DND-41 (cell line): ENCODE measurements at regions not wholly inside any gene's neighbourhood (a gene's known extent, or its start where the extent isn't known, plus 50 kb on each side); places are given as distances from the start of the nearest gene placed in this dataset.

Source experiments
- ATAC-seq: fragments of 200-7000 bp; cut with Tn5 transposase; 3 replicates; pipeline ENCODE4 v1.9.1; 2021; ENCODE audit warnings: low read depth; ENCODE audit not compliant: insufficient read depth
- DNase-seq: peaks from one replicate; pipeline ENCODE4 v3.0.0-alpha.2; 2020
- H2AFZ ChIP-seq: 2 replicates; pipeline ENCODE4 v1.6.0; 2012; ENCODE audit warnings: low read depth, low read length
- H3K27ac ChIP-seq: 2 replicates; pipeline ENCODE4 v1.5.1; 2012; ENCODE audit warnings: low read length, inconsistent platforms
- H3K27me3 ChIP-seq: fragments of 200-600 bp; sonication (generic); 2 replicates; pipeline ENCODE4 v1.6.0; 2012; ENCODE audit warnings: low read length, mild to moderate bottlenecking, inconsistent platforms; ENCODE audit not compliant: insufficient read depth, poor library complexity
- H3K36me3 ChIP-seq: 2 replicates; pipeline ENCODE4 v1.5.1; 2012; ENCODE audit warnings: low read length, inconsistent platforms; ENCODE audit not compliant: insufficient read depth
- H3K4me1 ChIP-seq: 2 replicates; pipeline ENCODE4 v1.5.1; 2012; ENCODE audit warnings: mild to moderate bottlenecking, low read length; ENCODE audit not compliant: insufficient read depth
- H3K4me2 ChIP-seq: 2 replicates; pipeline ENCODE4 v1.6.0; 2012; ENCODE audit warnings: mild to moderate bottlenecking, moderate library complexity, low read length, inconsistent platforms; ENCODE audit not compliant: insufficient read depth
- H3K4me3 ChIP-seq, 2 experiments: fragments of 200-600 bp in 1 of 2; shearing (Covaris generic) in 1 of 2; 2 replicates each; pipeline ENCODE4 v1.5.1; 2012 to 2016; ENCODE audit warnings: inconsistent platforms in 2 of 2, low read length in 2 of 2, mild to moderate bottlenecking in 2 of 2, low read depth in 1 of 2, moderate library complexity in 1 of 2
- H3K79me2 ChIP-seq: 2 replicates; pipeline ENCODE4 v1.6.0; 2012; ENCODE audit warnings: low read length, inconsistent platforms; ENCODE audit not compliant: insufficient read depth
- H3K9ac ChIP-seq: 2 replicates; pipeline ENCODE4 v1.6.0; 2012; ENCODE audit warnings: low read depth, mild to moderate bottlenecking, inconsistent platforms, low read length, moderate library complexity
- H3K9me3 ChIP-seq: 2 replicates; pipeline ENCODE4 v1.5.1; 2012; ENCODE audit warnings: low read length, moderate library complexity, mild to moderate bottlenecking, inconsistent platforms; ENCODE audit not compliant: insufficient read depth, severe bottlenecking
- H4K20me1 ChIP-seq: 2 replicates; pipeline ENCODE4 v1.6.0; 2012; ENCODE audit warnings: low read length; ENCODE audit not compliant: insufficient read depth
- EZH2 ChIP-seq: IDR thresholded peaks from 3 replicates; pipeline ENCODE4 v1.6.1; 2012; ENCODE audit warnings: borderline replicate concordance, low read depth, mild to moderate bottlenecking, moderate library complexity, low read length, inconsistent platforms; ENCODE audit not compliant: severe bottlenecking
- TF ChIP-seq, protein P1 (sequence below): IDR thresholded peaks from 2 replicates; pipeline ENCODE4 v1.5.1; 2012; ENCODE audit warnings: borderline replicate concordance, low read length, moderate library complexity, mild to moderate bottlenecking; ENCODE audit not compliant: poor library complexity, severe bottlenecking; ENCODE audit errors: extremely low read depth

DNA sequence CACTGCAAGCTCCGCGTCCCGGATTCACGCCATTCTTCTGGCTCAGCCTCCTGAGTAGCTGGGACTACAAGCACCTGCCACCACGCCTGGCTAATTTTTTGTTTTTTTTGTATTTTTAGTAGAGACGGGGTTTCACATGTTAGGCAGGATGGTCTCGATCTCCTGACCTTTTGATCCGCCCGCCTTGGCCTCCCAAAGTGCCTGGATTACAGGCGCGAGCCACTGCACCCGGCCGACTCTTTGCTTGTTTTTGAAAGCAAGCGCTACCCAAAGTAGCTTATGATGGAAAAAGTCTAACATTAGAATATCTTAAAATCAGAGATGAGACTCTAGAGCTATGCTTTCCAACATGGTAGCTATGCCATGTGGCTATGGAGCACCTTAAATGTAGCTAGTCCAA, 585.5 kb upstream of the ITGA1 start:
- Histone ChIP-seq H2AFZ (no peak overlapping the region), H3K27ac (no peak overlapping the region), H3K9ac (no peak overlapping the region), H3K36me3 (no peaks in the 10 kb centered on the region), H3K4me3 (no peak overlapping the region), H3K4me2 (no peak overlapping the region), H3K4me1 (no peaks in the 10 kb centered on the region), H3K9me3 (no peaks in the 10 kb centered on the region), H4K20me1 (no peaks in the 10 kb centered on the region), H3K27me3 (no peaks in the 10 kb centered on the region), H3K79me2 (no peaks in the 10 kb centered on the region)
- DNase-seq, result no peak
- ATAC-seq, result no peak
- no peak for TF ChIP-seq EZH2
- TF ChIP-seq, protein P1, sequence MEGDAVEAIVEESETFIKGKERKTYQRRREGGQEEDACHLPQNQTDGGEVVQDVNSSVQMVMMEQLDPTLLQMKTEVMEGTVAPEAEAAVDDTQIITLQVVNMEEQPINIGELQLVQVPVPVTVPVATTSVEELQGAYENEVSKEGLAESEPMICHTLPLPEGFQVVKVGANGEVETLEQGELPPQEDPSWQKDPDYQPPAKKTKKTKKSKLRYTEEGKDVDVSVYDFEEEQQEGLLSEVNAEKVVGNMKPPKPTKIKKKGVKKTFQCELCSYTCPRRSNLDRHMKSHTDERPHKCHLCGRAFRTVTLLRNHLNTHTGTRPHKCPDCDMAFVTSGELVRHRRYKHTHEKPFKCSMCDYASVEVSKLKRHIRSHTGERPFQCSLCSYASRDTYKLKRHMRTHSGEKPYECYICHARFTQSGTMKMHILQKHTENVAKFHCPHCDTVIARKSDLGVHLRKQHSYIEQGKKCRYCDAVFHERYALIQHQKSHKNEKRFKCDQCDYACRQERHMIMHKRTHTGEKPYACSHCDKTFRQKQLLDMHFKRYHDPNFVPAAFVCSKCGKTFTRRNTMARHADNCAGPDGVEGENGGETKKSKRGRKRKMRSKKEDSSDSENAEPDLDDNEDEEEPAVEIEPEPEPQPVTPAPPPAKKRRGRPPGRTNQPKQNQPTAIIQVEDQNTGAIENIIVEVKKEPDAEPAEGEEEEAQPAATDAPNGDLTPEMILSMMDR, result no peak

DNA sequence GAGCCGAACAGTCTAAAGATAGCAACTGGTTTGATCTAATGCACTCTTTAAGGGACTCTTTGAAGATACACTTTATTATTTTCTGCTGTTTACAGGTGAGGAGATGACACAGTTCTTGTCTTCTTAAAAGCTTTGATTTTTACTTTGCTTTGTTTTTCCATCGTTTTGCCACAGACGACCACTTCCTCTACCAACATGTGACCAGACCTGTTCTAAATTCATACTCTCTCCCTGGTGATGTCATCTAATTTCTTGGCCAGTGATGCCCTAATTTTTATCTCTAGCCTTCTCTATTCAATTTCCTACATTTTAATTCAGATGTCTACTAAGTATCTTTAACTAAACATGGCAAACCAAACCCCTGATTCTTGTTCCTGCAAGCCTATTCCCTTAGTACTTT, 583.4 kb upstream of the ITGA1 start:
- Histone ChIP-seq H3K36me3 (no peaks in the 10 kb centered on the region), H4K20me1 (no peaks in the 10 kb centered on the region), H2AFZ (no peak overlapping the region), H3K9ac (no peak overlapping the region), H3K27me3 (no peaks in the 10 kb centered on the region), H3K9me3 (no peaks in the 10 kb centered on the region), H3K4me2 (no peak overlapping the region), H3K27ac (no peak overlapping the region), H3K4me3 (no peak overlapping the region), H3K79me2 (no peaks in the 10 kb centered on the region), H3K4me1 (no peaks in the 10 kb centered on the region)
- TF ChIP-seq, protein P1, result no peak
- no peak for TF ChIP-seq EZH2
- DNase-seq (no peak), ATAC-seq (peak; percentile 55; the same call in 2 of the 3 replicates)
